ENCODE measurements at regions not wholly inside any gene's neighbourhood (a gene's known extent, or its start where the extent isn't known, plus 50 kb on each side); places are given as distances from the start of the nearest gene placed in this dataset.
A peak's percentile ranks its signal among the peaks of the same experiment; 100 is the strongest.

GRCh38 chr1:116853680-116854402 lies 55.9 kb upstream of the PTGFRN start:
- no peak for TF ChIP-seq POLR2A (IDR thresholded peaks at IDR 0.05)
- TF ChIP-seq POLR2AphosphoS5 (IDR thresholded peaks at IDR 0.05), result peak in 3 of 4 donors; percentile 29 to 50 (median 43)
- TF ChIP-seq CTCF (IDR thresholded peaks at IDR 0.05), result no peak
- no peak for TF ChIP-seq EP300 (IDR thresholded peaks at IDR 0.05)
